Activated naive CD4-positive, alpha-beta T cell treated with anti-CD3 and anti-CD28 coated beads, Interleukin-2, amount 10 ng/mL, durations not matched to agents 7 days and 5 days (primary cell): ENCODE measurements at regions not wholly inside any gene's neighbourhood (a gene's known extent, or its start where the extent isn't known, plus 50 kb on each side); places are given as distances from the start of the nearest gene placed in this dataset.

ENCODE experiments used
- CTCF ChIA-PET: fragments of 350-600 bp; sonication (Branson Sonifier 250); formaldehyde crosslinking; loops from one replicate; lab custom pipeline; 2021; ENCODE audit warnings: antibody characterized with exemption; lab: Charles Lee
- DNase-seq: peaks from one replicate; pipeline ENCODE4 v3.0.0-alpha.2; 2020
- H3K27ac Mint-ChIP-seq: one replicate; pipeline ENCODE4 v1.8.0; 2021; ENCODE audit warnings: mild to moderate bottlenecking, moderate library complexity, mixed read lengths
- H3K27me3 Mint-ChIP-seq: one replicate; pipeline ENCODE4 v1.8.0; 2021; ENCODE audit warnings: mild to moderate bottlenecking, mixed read lengths
- H3K36me3 Mint-ChIP-seq: one replicate; pipeline ENCODE4 v1.8.0; 2021; ENCODE audit warnings: mixed read lengths
- H3K4me1 Mint-ChIP-seq: one replicate; pipeline ENCODE4 v1.8.0; 2021; ENCODE audit warnings: mixed read lengths
- H3K4me3 Mint-ChIP-seq: one replicate; pipeline ENCODE4 v1.8.0; 2021; ENCODE audit warnings: mild to moderate bottlenecking, moderate library complexity, mixed read lengths
- H3K9me3 Mint-ChIP-seq: one replicate; pipeline ENCODE4 v1.8.0; 2021; ENCODE audit warnings: mixed read lengths

DNA sequence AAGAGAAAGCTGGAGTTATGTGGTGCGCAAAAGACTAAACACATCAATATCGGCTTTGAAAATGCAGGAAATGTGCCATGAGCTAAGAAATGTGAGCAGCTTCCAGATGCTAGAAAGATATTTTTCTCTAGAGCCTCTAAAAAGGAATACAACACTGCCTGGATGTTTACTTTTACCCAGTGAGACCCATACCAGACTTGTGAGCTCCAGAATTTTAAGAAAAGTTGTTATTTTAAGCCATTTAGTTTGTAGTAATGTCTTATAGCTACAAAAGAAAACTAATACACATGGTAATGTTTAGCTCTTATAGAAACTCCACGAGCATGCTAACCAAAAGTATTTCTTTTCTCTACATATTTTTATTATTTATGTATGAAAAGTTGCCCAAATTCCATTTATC lies 1389.4 kb downstream of the C4orf33 start:
- Mint-ChIP-seq H3K4me3 (no peak overlapping the region), H3K27ac (no peak overlapping the region), H3K9me3 (no peaks in the 10 kb centered on the region), H3K36me3 (no peaks in the 10 kb centered on the region), H3K27me3 (no peaks in the 10 kb centered on the region), H3K4me1 (no peaks in the 10 kb centered on the region)
- DNase-seq = no peak
- CTCF ChIA-PET = no interaction called here

DNA sequence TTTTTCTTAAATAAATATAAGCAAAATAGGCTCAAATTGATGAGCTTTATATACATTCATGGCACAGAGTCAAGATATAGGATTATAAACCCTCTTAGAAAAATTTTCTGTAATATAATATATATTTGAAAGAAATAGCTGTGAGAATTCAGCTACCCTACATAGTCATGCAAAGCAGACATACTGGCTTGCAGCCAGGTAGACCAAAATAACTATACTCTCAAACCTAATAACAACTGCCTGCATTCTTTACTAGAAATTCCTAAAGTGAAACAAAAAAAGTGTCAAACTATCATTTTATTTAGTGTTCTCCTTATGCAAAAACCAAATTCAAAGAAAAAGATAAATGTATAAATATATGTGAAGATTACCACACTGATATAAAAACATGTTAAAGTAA lies 1390.2 kb downstream of the C4orf33 start:
- Mint-ChIP-seq H3K27ac (no peak overlapping the region), H3K36me3 (no peaks in the 10 kb centered on the region), H3K4me3 (no peak overlapping the region), H3K27me3 (no peaks in the 10 kb centered on the region), H3K4me1 (no peaks in the 10 kb centered on the region), H3K9me3 (no peaks in the 10 kb centered on the region)
- CTCF ChIA-PET = no interaction called here
- DNase-seq = no peak

DNA sequence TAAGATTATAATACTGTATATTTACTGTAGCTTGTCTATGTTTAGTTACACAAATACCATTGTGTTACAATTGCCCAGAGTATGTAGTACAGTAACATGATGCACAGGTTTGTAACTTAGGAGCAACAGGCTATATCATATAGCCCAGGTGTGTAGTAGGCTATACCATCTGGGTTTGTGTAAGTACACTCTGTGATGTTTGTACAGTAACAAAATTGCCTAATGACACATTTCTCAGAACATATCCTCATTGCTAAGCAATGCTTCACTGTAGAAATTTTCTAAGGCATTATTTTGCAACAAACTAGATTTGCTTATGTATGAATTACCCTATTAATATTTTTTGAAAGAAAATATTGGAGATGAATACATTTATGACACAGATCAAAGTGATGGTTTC lies 1390.9 kb downstream of the C4orf33 start:
- Mint-ChIP-seq H3K36me3 (no peaks in the 10 kb centered on the region), H3K9me3 (peaks cover 4% of the 10 kb centered on the region), H3K27me3 (no peaks in the 10 kb centered on the region), H3K27ac (no peak overlapping the region), H3K4me1 (no peaks in the 10 kb centered on the region), H3K4me3 (no peak overlapping the region)
- no peak for DNase-seq
- CTCF ChIA-PET = no interaction called here

DNA sequence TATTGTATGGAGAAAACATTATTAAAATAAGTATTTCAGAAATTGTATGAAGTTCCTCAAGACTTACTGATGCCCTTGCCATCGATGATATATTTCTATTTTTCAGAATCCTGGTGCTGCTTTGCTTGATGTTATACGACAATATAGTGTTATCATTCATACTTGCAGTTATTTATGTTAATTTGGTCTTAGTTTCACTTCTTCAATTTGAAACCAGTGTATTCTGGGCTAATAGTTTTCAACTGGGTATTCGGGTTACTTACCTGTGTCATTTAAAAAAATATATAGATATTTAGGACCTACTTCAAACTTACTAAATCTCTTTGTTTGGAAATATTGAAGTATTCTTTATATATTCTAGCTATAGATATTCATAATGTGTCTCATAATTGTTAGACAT lies 1414.7 kb downstream of the C4orf33 start:
- Mint-ChIP-seq H3K27ac (no peak overlapping the region), H3K9me3 (peaks cover 8% of the 10 kb centered on the region), H3K4me1 (no peaks in the 10 kb centered on the region), H3K36me3 (no peaks in the 10 kb centered on the region), H3K27me3 (no peaks in the 10 kb centered on the region), H3K4me3 (no peak overlapping the region)
- no peak for DNase-seq
- CTCF ChIA-PET = no interaction called here

DNA sequence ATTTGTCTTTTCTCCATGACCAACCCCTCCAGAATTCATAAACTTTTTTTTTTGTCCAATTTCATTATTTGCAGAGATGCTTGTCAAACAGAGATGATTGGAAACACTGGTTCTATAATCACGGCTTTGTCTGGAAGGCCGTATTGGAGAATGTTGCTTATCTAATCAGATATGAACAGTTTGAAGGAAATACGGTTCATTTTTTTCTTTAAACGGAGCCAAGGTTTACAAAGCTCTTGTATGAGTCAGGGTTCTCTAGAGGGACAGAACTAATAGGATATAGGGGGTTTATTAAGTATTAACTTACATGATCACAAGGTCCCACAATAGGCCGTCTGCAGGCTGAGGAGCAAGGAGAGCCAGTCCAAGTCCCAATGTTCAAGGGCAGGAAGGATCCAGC lies 1415.8 kb downstream of the C4orf33 start:
- CTCF ChIA-PET = no interaction called here
- Mint-ChIP-seq H3K9me3 (peaks cover 8% of the 10 kb centered on the region), H3K27me3 (no peaks in the 10 kb centered on the region), H3K36me3 (no peaks in the 10 kb centered on the region), H3K4me1 (no peaks in the 10 kb centered on the region), H3K27ac (no peak overlapping the region), H3K4me3 (no peak overlapping the region)
- no peak for DNase-seq

DNA sequence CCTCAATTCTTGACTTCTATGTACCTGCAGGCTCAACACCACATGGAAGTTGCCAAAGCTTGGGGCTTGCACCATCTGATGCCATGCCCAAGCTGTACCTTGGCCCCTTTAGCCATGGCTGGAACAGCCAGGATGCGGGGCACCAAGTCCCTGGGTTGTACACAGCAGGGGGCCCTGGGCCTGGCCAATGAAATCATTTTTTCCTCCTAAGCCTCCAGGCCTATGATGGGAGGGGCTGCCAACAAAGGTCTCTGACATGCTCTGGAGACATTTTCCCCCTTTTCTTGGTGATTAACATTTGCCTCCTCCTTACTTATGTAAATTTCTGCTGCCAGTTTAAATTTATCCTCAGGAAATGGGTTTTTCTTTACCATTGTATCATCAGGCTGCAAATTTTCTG lies 1428.1 kb downstream of the C4orf33 start:
- H3K27me3 Mint-ChIP-seq = no peaks in the 10 kb centered on the region
- no peak for DNase-seq
- H3K36me3 Mint-ChIP-seq = no peaks in the 10 kb centered on the region
- H3K4me3 Mint-ChIP-seq = no peak overlapping the region
- H3K9me3 Mint-ChIP-seq = peaks cover 19% of the 10 kb centered on the region
- CTCF ChIA-PET = no interaction called here
- no peaks in the 10 kb centered on the region for H3K4me1 Mint-ChIP-seq
- no peak overlapping the region for H3K27ac Mint-ChIP-seq

DNA sequence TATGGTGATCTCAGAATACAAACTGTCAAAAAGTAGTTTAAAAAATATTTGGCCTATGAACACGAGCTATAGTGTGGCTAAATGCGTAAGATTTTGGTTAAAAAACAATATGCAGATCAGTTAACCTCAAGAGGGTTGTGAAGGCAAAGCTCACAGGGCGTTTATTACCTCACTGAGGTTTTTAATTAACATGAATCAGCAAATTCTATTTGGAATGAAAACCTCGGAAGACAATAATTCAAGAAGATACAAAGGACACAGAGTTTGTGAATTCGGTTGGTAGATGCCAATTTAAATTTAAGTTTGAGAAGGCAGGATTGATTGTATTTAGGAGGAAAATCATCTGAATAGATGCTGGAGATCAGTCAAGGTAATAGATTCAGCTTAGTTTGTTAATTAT lies 1434.6 kb downstream of the C4orf33 start:
- H3K27ac Mint-ChIP-seq = no peak overlapping the region
- H3K9me3 Mint-ChIP-seq = peaks cover 1% of the 10 kb centered on the region
- H3K36me3 Mint-ChIP-seq = no peaks in the 10 kb centered on the region
- no peaks in the 10 kb centered on the region for H3K4me1 Mint-ChIP-seq
- H3K27me3 Mint-ChIP-seq = no peaks in the 10 kb centered on the region
- H3K4me3 Mint-ChIP-seq = no peak overlapping the region
- no peak for DNase-seq
- CTCF ChIA-PET = no interaction called here

DNA sequence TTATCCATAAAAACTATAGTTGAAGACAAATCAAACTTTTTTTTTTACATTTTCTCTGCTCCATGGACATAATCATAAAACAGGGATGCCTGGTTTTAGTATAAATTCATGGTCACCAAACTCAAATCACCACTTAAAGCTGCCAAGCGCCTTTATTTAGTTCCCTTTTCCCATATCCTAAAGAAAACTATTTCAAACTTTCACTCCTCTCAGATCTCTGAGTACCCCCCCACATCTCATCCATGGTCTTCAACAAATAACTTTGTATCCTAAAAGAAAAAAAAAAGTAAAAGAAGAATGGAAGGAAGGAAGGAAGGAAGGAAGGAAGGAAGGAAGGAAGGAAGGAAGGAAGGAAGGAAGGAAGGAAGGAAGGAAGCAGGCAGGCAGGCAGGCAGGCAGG lies 1438.7 kb downstream of the C4orf33 start:
- Mint-ChIP-seq H3K4me1 (no peaks in the 10 kb centered on the region), H3K4me3 (no peak overlapping the region), H3K27me3 (no peaks in the 10 kb centered on the region), H3K27ac (no peak overlapping the region), H3K9me3 (no peaks in the 10 kb centered on the region), H3K36me3 (no peaks in the 10 kb centered on the region)
- no peak for DNase-seq
- CTCF ChIA-PET = no interaction called here

DNA sequence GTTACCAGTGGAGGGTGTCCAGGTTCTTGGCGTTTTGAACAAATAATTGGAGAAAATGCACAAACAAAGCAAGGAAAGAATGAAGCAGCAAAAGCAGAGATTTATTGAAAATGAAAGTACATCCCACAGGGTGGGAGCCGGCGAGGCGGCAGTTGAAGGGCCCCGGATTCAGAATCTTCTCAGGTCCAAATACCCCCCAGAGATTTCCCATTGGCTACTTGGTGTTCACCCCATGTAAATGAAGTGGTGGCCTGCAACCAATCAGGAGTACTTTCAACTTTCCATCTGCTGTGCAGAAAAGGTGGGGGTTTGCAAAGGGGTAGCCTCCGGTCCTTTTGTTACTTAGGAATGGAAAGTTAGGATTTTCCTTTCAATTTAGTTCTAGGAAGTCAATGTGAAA lies 1447.0 kb downstream of the C4orf33 start:
- Mint-ChIP-seq H3K4me3 (no peak overlapping the region), H3K27me3 (no peaks in the 10 kb centered on the region), H3K36me3 (no peaks in the 10 kb centered on the region), H3K27ac (no peak overlapping the region), H3K4me1 (no peaks in the 10 kb centered on the region), H3K9me3 (peaks cover 2% of the 10 kb centered on the region)
- DNase-seq = no peak
- CTCF ChIA-PET = no interaction called here

DNA sequence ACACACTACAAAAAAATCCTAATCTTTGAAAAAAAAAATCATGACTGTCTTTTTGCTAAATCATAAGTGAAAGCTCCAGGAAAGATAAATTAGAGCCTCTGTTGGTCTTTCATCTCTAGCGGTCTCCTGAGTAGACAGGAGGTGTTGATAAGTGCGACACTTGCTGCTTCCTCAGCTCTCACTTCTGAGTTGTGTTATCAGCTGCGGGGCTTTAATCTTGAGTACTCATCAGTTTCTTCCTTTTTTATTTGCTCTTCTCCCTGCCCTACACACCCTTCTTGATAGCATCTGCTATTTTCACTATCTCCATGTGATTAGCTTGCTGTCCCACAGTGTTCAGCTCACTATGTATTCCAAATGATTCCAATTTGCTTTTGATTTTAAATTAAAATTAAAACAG lies 1449.2 kb downstream of the C4orf33 start:
- H3K9me3 Mint-ChIP-seq = peaks cover 7% of the 10 kb centered on the region
- no peaks in the 10 kb centered on the region for H3K27me3 Mint-ChIP-seq
- H3K4me1 Mint-ChIP-seq = no peaks in the 10 kb centered on the region
- CTCF ChIA-PET = no interaction called here
- DNase-seq = no peak
- H3K4me3 Mint-ChIP-seq = no peak overlapping the region
- H3K36me3 Mint-ChIP-seq = no peaks in the 10 kb centered on the region
- H3K27ac Mint-ChIP-seq = no peak overlapping the region

DNA sequence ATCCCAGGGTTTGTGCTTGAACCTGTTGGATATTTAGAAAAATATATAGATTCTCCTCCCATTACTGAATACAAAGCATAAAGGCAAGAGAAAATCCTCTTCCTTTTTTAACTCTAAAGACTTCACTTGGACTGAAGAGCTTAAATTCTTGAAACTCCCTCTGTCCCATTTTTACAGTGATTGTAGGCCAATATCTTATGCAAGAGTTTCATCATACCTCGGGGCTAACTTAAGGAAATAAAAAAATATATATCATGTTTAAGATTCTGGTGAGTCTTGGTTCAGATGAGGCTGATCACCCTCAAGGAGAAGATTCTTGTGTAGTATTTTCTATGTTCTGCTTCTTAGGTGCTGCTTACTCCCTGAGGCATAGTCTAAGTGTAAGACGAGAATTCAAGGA lies 1449.6 kb downstream of the C4orf33 start:
- peaks cover 7% of the 10 kb centered on the region for H3K9me3 Mint-ChIP-seq
- H3K4me1 Mint-ChIP-seq = no peaks in the 10 kb centered on the region
- H3K36me3 Mint-ChIP-seq = no peaks in the 10 kb centered on the region
- no peak overlapping the region for H3K27ac Mint-ChIP-seq
- CTCF ChIA-PET = no interaction called here
- DNase-seq = no peak
- H3K27me3 Mint-ChIP-seq = no peaks in the 10 kb centered on the region
- H3K4me3 Mint-ChIP-seq = no peak overlapping the region

DNA sequence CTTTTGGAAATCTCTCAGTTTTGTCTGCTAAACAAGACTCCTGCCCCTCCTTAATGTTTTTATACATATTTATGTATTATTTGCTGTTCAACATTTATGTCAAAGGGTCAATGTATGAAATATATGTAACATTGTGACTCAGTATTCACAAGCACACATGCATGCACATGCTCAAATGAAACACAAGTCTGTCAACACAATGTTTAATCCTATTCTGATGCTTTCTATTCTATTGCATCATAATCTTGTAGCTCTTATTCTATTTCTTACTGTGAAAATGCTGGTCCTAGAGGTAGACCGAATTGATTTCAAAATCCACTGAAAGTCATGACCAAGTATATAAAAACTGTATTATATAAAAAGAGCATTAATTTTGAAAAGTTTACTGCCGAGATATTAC lies 1463.3 kb downstream of the C4orf33 start:
- DNase-seq = no peak
- Mint-ChIP-seq H3K27ac (no peak overlapping the region), H3K4me1 (no peaks in the 10 kb centered on the region), H3K36me3 (no peaks in the 10 kb centered on the region), H3K27me3 (no peaks in the 10 kb centered on the region), H3K4me3 (no peak overlapping the region), H3K9me3 (peaks cover 5% of the 10 kb centered on the region)
- CTCF ChIA-PET = no interaction called here

DNA sequence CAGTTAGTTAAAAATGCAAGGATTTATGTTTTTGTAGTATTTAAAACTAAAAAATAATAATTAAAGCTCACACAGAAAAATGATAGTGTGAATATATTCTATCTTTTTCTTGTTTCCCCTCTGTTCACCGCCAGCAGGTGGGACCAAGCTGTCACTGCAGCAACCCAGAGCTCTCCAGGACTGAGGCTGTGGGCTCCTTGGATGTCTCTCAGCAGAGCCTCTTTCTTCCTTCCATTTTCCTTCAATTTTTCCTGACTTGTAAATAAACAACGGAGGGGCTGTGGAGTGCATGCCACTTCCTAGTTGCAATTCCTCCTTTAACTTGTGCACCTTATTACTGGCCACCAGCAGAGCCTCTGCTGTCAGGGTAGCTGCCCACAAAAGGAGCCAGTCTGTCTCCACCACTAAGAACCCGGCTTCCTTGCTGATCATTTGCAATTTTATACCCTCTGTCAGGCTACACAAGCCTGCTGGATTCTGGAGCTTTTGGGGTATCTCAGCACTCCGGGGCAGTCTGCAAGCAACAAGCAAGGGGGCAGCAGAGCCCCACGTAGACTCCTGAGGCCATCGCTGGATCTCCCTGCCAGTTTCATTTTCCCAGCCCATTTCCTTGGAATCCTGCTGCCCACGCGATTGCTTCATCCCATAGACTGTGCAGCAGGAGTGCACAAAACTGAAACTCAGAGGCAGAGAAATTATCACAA lies 1467.4 kb downstream of the C4orf33 start:
- CTCF ChIA-PET = no interaction called here
- Mint-ChIP-seq H3K9me3 (peaks cover 10% of the 10 kb centered on the region), H3K4me1 (no peaks in the 10 kb centered on the region), H3K4me3 (no peak overlapping the region), H3K27me3 (no peaks in the 10 kb centered on the region), H3K27ac (no peak overlapping the region), H3K36me3 (no peaks in the 10 kb centered on the region)
- no peak for DNase-seq

DNA sequence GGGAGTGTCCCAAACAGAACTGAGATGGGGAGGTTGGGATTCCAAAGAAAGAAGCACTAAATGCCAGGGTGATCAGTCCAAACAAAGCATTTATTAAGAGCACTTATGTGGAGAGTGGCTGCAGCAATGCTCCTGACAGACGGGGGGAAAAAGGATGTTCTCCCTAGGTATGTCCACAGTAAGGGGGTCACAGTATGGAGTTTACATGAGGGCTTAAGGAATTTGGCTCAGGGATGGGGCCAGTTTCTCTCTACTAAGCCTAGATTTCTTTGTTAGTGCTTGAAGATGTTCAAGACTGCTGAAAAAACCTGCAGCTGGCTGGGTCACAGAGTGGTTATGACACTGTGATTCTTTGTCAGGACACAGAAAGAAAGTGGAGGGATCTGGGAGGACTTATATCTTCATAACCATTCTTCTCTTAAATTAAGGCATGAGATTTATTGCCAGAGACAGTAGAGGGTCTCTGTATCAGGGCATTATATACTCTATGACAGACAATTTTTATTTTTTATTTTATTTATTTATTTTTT lies 1468.0 kb downstream of the C4orf33 start:
- CTCF ChIA-PET = no interaction called here
- no peaks in the 10 kb centered on the region for H3K36me3 Mint-ChIP-seq
- H3K9me3 Mint-ChIP-seq = peaks cover 8% of the 10 kb centered on the region
- H3K27ac Mint-ChIP-seq = no peak overlapping the region
- H3K4me1 Mint-ChIP-seq = no peaks in the 10 kb centered on the region
- H3K4me3 Mint-ChIP-seq = no peak overlapping the region
- H3K27me3 Mint-ChIP-seq = no peaks in the 10 kb centered on the region
- DNase-seq = no peak

DNA sequence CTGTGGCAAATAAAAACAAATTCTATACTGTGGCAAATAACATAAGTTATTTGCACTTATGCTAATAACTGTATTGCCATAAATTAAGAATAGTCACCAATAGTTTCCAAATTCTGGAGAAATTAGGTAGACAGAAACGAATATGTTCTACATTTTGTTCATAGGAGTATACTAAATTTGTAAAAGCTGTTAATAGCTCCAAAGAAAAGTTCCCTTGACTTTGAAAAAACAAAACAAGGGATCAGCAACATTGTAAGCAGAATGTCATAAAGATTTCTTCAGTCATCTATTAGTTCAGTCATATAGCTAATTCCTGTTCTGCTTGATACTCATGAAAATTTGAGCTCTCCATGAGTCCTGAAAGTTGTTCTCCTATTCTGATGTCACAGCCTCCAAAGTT lies 1472.8 kb downstream of the C4orf33 start:
- H3K36me3 Mint-ChIP-seq = no peaks in the 10 kb centered on the region
- no peaks in the 10 kb centered on the region for H3K27me3 Mint-ChIP-seq
- CTCF ChIA-PET = no interaction called here
- DNase-seq = no peak
- no peak overlapping the region for H3K27ac Mint-ChIP-seq
- no peak overlapping the region for H3K4me3 Mint-ChIP-seq
- peaks cover 9% of the 10 kb centered on the region for H3K9me3 Mint-ChIP-seq
- no peaks in the 10 kb centered on the region for H3K4me1 Mint-ChIP-seq

DNA sequence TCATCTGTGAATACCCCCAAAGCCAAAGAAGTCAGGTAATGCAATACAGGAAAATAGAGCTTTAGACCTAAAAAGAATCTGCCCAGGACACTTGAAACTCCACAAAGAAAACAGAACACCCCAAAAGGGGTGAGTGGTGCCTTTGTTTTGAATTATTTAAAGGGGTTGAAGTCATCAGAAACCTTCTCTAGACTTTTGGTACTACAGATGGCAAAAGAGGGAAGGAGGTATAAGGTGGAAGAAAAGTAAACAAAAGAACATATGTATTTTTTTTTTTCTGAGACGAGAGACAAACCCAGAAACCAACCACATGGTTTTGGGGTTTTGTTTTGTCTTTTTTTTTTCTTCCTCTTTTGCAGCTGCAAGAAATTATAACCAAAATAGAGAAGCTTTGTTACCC lies 1477.8 kb downstream of the C4orf33 start:
- Mint-ChIP-seq H3K27ac (no peak overlapping the region), H3K9me3 (peaks cover 2% of the 10 kb centered on the region), H3K27me3 (no peaks in the 10 kb centered on the region), H3K36me3 (no peaks in the 10 kb centered on the region), H3K4me3 (no peak overlapping the region), H3K4me1 (no peaks in the 10 kb centered on the region)
- CTCF ChIA-PET = no interaction called here
- DNase-seq = no peak
